Brain microvascular endothelial cell (primary cell): ENCODE measurements at regions not wholly inside any gene's neighbourhood (a gene's known extent, or its start where the extent isn't known, plus 50 kb on each side); places are given as distances from the start of the nearest gene placed in this dataset.

Experiments used
- DNase-seq: peaks from one replicate; pipeline ENCODE4 v3.0.0-alpha.2; 2020
- H3K27ac ChIP-seq: fragments of 250-450 bp; sonication (Bioruptor Pico); 2 replicates; pipeline ENCODE4 v1.5.1; 2020; ENCODE audit warnings: mild to moderate bottlenecking, moderate library complexity
- H3K27me3 ChIP-seq: fragments of 250-450 bp; sonication (Bioruptor Pico); replicated peaks from 2 replicates; pipeline ENCODE4 v1.5.1; 2020; ENCODE audit warnings: mild to moderate bottlenecking
- H3K36me3 ChIP-seq: fragments of 250-450 bp; sonication (Bioruptor Pico); replicated peaks from 2 replicates; pipeline ENCODE4 v1.5.1; 2020; ENCODE audit warnings: mild to moderate bottlenecking
- H3K4me3 ChIP-seq: 2 replicates; pipeline ENCODE4 v1.5.1; 2011; ENCODE audit warnings: low read depth, mild to moderate bottlenecking, control low read depth, low read length, moderate library complexity
- in situ Hi-C: cut with HindIII; loops from 2 replicates; pipeline ENCODE4 v1.10.0; 2017; ENCODE audit warnings: low sequenced_read_pairs, low pct_ligation_motif_present
- TF ChIP-seq, protein P1 (sequence below): IDR thresholded peaks from 2 replicates; pipeline ENCODE4 v1.5.1; 2011; ENCODE audit warnings: low read depth, mild to moderate bottlenecking, moderate library complexity, low read length, control low read depth, inconsistent platforms; ENCODE audit errors: missing control alignments

DNA sequence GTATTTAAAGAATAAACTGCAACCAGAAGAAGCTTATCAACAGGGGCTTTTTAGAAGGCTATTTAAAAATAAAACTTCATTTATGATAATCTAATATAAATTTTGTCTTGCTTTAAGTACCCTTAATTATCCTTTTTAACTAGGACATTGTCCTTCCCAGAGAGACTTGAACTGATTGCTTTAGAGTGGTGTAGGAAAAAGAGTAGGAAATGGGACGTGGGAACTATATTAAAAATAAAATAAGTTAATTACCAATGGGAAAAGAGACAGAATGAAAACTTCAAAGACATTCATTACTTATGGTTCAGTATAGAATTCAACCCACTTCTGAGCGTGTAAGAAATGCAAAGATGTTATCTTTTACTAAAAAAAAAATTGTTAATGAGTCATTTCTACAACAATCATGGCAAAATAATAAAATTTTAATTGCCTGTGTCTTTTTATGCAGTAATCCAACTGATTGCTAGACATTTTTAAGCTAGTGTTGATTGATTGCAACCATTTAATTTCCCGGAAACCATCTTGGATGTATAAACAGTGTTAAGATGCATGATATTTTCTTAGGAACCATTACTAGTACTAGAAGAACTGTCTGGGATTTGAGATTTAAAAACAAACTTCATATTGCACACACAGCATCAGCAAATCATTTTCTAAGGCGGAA, 298.8 kb upstream of the UMPS start:
- H3K27me3 ChIP-seq: no peaks in the 10 kb centered on the region
- TF ChIP-seq, protein P1, sequence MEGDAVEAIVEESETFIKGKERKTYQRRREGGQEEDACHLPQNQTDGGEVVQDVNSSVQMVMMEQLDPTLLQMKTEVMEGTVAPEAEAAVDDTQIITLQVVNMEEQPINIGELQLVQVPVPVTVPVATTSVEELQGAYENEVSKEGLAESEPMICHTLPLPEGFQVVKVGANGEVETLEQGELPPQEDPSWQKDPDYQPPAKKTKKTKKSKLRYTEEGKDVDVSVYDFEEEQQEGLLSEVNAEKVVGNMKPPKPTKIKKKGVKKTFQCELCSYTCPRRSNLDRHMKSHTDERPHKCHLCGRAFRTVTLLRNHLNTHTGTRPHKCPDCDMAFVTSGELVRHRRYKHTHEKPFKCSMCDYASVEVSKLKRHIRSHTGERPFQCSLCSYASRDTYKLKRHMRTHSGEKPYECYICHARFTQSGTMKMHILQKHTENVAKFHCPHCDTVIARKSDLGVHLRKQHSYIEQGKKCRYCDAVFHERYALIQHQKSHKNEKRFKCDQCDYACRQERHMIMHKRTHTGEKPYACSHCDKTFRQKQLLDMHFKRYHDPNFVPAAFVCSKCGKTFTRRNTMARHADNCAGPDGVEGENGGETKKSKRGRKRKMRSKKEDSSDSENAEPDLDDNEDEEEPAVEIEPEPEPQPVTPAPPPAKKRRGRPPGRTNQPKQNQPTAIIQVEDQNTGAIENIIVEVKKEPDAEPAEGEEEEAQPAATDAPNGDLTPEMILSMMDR: no peak
- H3K36me3 ChIP-seq: no peaks in the 10 kb centered on the region
- in situ Hi-C loops: no loop called here
- no peak overlapping the region for H3K27ac ChIP-seq
- DNase-seq: no peak
- no peak overlapping the region for H3K4me3 ChIP-seq

DNA sequence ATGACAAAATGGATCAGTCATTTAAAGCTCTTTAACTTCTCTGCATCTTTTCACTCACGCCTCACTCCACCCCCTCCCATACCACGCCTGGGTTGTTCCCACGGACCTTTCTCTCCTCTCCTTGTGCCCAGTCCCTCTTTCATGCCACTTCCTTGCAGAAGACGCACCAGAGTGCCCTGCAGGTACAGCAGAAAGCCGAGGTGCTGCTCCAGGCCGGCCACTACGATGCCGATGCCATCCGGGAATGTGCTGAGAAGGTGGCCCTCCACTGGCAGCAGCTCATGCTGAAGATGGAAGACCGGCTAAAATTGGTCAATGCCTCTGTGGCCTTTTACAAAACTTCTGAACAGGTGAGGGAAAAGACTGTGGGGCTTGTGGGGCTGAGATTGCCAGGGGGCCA, 296.1 kb upstream of the UMPS start:
- no peaks in the 10 kb centered on the region for H3K36me3 ChIP-seq
- no peaks in the 10 kb centered on the region for H3K27me3 ChIP-seq
- no peak overlapping the region for H3K27ac ChIP-seq
- no peak overlapping the region for H3K4me3 ChIP-seq
- no peak for DNase-seq
- TF ChIP-seq, protein P1: no peak
- in situ Hi-C loops: no loop called here

DNA sequence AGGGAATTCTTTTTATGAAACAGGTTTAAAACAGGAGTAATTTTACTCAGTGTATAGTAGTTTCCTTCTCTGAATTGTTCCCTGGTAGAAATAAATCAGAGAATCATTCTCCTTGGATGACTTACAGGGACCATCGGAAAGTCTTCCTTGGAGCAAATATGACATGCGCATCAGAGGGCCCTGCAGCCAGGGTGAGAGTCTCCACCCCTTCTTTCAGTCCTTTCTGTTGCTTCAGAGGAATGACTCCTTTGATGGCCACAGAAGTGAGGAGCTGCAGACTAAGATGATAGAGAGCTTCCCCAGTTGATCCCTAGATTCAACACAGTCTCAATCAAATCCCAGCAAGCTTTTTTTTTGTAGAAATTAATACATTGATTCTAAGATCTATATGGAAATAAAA, 294.8 kb upstream of the UMPS start:
- Histone ChIP-seq H3K27me3 (no peaks in the 10 kb centered on the region), H3K4me3 (no peak overlapping the region), H3K36me3 (no peaks in the 10 kb centered on the region), H3K27ac (no peak overlapping the region)
- in situ Hi-C loops: no loop called here
- no peak for DNase-seq
- TF ChIP-seq, protein P1: no peak

DNA sequence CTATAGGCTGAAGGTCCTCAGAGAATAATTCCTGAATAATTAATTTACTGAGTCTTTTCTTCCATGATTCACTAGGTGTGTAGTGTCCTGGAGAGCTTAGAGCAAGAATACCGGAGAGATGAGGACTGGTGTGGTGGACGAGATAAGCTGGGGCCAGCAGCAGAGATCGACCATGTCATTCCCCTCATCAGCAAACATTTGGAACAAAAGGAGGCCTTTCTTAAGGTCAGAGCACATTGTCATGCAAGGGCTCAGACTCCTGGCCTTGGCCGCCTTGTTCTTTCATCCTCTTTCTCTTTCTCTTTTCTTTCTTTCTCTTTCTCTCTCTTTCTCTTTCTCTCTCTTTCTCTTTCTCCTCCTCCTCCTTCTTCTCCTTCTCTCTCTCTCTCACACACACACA, 291.4 kb upstream of the UMPS start:
- TF ChIP-seq, protein P1: no peak
- H3K27me3 ChIP-seq: no peaks in the 10 kb centered on the region
- no peak overlapping the region for H3K4me3 ChIP-seq
- H3K27ac ChIP-seq: no peak overlapping the region
- DNase-seq: no peak
- in situ Hi-C loops: no loop called here
- no peaks in the 10 kb centered on the region for H3K36me3 ChIP-seq

DNA sequence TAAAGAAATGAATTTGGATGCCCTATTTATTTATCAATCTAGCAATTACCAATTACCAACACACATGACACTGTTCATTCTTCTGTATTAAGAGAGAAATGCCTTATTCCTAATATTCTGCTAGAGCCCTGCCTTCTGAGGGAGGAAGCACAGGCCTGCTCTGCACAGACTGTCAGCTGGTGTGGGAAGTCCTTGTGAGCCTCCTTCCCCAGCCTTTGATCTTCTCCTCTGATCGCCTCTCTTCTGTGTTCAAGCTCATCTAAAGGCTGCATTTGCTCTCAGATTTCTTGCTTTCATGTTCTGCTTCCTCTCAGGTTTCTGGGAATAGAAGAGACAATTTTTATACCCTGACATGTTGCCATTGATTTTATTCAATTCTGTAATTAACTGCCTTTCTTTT, 290.6 kb upstream of the UMPS start:
- in situ Hi-C loops: no loop called here

More for the DNA sequence above, 290.6 kb upstream of the UMPS start:
- Histone ChIP-seq H3K27me3 (no peaks in the 10 kb centered on the region), H3K4me3 (no peak overlapping the region), H3K27ac (no peak overlapping the region), H3K36me3 (no peaks in the 10 kb centered on the region)
- TF ChIP-seq, protein P1: no peak
- DNase-seq: no peak
